ENCODE measurements at regions not wholly inside any gene's neighbourhood (a gene's known extent, or its start where the extent isn't known, plus 50 kb on each side); places are given as distances from the start of the nearest gene placed in this dataset.

DNA sequence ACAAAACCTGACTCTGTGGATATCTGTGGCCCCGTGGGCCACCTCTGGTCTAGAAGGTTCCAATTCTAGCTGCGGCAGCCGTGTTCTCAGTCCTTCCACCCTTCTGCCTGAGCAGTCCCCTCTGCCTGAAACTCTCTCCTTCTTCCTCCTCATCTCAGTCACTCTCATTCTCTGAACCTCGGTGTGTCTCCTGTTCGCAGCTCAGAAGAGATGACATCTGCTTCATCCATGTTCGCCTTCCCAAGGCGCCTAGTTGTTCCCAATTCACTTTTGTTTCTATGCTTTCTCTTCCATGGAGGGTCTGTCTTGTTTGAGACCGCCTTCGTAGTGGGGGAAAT, 95.5 kb downstream of the CEBPB start:
- no peak for DNase-seq (ENCODE audit: low read depth)

DNA sequence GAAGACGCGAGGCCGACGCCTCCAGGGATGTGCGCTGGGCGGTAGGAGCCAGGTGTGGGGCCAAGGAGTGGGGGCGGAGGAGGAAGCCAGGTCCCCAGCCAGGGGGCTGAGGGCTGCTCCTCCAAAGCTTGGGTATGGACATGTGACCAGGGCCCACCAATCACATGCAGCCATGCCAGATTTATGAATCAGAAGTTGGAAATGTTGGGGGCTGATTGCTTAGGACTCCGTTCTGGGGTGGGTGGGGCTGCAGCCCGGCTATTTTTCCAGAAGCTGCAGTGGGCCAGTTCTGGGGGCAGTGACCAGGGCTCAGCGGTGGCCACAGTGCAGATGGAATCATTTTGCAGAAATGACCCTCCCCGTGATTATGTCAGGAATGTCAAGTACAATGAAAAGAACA, 96.0 kb downstream of the CEBPB start:
- DNase-seq (ENCODE audit: low read depth): peak; percentile 73

GRCh38 chr20:50287512-50287911, 96.9 kb downstream of the CEBPB start:
- no peak for DNase-seq (ENCODE audit: low read depth)

GRCh38 chr20:50288128-50288623, 97.5 kb downstream of the CEBPB start:
- no peak for DNase-seq (ENCODE audit: low read depth)

GRCh38 chr20:50289581-50289980, 99.0 kb downstream of the CEBPB start:
- no peak for DNase-seq (ENCODE audit: low read depth)

DNA sequence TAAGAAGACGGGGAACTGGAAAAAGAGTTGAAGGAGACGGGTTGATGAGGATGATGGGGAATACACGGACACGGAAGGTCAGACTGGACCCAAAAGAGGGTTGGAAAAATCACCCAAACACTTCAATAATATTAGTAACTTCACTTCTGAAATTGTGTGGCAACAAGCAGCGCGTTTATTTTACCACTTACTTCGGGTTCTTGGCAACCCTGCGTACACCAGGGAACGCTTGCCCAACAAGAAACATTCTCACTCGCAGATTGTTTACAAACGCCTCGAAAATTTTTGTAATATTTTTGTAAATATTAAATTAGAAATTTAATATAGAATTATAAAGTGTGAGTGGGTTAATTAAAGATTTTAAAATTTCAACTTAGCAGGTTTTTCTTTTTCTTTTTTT, 99.5 kb downstream of the CEBPB start:
- no peak for DNase-seq (ENCODE audit: low read depth)

DNA sequence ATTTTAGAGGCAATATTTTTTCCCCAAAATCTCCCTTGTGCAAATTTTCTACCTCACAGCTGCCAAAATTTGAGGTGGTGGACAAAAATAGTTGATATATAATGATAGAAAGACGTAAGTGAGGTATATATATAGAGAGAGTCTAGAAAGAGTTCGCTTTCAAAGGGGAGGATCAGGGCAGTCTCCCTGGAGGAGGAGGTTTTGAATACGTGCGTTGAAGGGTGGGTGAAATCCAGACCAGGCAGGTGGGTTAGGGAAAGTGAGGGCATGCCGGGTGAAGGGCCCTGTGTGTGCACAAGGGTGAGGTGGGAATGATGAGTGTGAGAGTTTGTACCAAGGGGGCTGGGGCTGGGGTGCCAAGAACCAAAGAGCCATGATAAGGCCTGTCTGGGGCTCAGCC, 100.2 kb downstream of the CEBPB start:
- DNase-seq (ENCODE audit: low read depth): no peak

- DNase-seq (ENCODE audit: low read depth): no peak
These were observed 100.8 kb downstream of the CEBPB start for GRCh38 chr20:50291254-50292078.

DNA sequence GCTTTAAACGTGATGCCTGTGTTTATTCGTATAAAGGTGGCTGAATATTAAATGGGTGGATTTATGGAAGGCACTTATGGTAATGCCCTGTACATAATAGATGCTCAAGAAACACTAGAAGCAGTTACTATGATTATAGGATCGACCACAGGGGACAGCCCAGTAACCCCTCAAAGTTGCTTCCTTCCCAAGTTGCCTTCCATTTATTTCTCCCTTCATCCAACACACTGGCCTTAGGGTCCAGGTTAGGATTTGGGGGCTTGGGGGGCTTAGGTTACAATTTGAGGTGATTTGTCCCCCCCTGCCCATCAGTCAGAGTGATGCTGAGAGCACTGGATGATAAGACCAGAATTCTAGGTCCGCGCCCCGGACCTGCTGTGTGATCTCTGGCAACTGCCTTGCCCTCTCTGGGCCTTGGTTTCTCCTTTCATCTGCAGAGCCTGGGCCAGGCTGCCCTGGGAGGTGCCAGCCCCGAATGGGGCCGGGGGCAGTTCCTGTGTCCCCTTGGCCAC, 101.5 kb downstream of the CEBPB start:
- DNase-seq (ENCODE audit: low read depth): no peak

DNA sequence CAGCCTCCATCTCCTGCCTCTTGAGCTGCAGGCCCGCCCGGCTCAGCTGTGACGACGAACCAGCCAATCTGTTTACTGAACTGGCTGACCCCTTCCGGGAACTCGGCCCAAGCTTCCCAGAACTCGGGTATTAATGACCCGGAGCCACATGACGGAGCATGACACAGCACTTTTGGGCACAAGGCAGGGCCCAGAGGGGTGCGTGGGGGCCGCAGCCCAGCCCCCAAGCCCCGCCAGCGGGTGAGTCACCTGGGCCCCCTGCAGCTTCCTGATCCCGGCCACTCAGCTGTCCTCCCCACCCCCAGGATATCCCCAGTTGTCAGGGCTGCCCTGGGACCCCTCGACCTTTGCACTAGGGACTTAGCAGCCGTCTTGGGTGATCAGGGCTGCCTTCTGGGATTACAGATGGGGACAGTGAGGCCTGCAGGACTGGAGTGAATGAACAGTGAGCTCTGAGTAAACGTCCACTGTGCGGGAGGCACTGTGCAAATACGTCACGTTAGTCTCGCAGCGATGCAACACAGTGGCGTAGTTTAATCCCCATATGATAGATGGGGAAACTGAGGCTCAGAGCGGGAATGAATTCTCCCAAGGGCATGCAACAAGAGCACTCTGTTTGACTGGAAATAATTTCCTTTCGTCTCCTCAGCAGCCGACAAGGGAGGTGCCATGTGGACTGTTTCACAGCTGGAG, 102.1 kb downstream of the CEBPB start:
- DNase-seq (ENCODE audit: low read depth): peak; percentile 92

- no peak for DNase-seq (ENCODE audit: low read depth)
These were observed 102.9 kb downstream of the CEBPB start for GRCh38 chr20:50293284-50294139.

DNA sequence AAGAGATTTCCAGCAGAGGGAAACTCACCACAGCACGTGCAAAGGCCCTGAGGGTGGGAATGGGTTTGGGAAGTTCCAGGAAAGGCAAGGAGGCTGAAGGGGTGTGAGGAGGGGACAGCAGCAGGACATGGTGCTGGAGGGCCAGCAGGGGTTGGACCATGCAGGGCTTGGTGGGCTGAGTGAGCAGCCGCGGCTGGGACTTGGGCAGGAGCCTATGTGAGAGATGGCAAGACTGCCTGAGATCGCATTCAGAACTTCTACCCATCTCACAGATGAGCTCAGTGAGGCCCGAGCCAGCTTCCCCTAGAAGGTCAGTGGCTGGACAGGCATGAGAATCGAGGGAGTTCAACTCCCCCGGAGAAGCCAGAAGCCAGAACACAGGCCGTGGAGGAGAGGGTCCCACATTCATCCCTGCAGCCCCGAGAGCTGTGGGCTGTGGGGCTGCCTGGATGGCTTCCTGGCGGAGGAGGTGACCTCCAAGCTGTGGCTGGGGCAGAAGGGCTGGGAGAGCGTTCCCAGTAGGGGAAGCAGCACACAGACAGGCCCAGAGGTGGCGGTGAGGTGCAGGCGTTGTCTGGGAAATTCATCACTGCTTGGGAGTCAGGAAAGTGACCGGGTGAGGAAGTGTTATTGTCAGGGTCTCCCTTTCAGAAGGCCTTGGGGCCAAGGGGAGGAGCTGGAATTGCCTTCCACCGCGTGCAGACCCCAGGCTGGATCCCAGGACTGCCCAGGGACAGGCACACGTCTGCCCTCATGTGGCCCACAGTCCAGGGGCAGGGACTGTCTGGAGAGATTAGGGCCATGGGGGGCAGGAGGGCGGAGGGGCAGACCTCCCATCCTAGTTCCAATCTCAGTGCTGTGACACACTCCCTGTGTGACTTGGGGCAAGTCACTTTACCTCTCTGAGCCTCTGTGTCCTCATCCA, 103.8 kb downstream of the CEBPB start:
- no peak for DNase-seq (ENCODE audit: low read depth)

DNA sequence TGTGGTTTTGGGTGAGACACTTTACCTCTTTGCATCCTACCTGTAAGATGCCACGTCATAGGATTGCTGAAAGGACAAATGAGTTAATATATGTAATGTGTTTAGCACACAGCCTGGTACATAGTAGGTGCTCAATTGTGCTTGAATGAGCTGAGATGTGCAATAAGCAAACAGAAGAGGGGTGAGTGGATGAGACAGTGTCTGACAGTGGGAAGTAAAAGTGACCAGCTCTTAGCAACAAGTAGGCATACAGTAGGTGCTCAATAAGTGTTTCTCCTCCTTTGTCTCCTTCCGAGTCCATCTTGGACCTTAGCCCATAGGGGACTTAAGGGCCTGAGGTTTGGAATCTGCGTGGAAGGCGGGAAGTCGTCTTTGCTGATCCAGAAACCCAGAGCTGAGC, 104.7 kb downstream of the CEBPB start:
- DNase-seq (ENCODE audit: low read depth): no peak

GRCh38 chr20:50295762-50296449, 105.3 kb downstream of the CEBPB start:
- DNase-seq (ENCODE audit: low read depth): no peak

GRCh38 chr20:50296450-50297375, 106.1 kb downstream of the CEBPB start:
- DNase-seq (ENCODE audit: low read depth): no peak

- no peak for DNase-seq (ENCODE audit: low read depth)
These were observed 107.1 kb downstream of the CEBPB start for GRCh38 chr20:50297498-50298376.

DNA sequence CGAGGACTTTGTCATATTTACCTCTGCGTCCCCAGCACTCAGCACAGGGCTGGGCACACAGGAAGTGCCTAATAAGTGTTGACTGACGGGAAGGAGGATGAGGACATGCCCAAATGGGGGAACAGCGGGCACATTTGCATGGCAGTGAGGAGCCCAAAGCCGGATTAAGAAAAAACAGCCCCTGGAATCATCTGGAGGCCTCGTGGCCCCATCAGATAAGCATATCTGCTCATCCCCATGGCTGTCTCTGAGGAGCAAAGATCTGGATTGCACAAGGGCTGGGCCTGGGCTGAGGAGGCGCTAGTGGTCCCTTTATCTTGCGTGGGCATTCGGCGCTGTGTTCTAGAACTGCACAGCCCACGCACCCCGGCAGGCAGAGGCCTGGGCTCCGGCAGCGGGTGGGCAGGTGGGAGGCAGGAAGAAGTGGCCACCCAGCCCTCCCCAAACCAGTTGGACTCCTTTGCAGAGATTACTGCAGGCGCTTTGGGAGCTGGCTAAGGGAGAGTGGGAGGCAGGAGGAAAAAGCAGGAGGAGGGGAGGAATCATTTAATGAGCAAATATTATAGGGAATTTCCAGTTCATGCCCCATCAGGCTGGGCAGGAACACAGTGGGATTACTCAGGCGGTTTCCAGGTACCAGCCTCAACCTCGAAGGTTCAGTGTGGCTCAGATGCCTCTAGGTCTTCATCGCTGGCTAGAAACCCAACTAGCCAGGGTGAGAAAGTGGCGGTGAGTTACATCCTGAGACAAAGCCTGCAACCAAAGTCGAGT, 108.1 kb downstream of the CEBPB start:
- peak; percentile 83 for DNase-seq (ENCODE audit: low read depth)

DNA sequence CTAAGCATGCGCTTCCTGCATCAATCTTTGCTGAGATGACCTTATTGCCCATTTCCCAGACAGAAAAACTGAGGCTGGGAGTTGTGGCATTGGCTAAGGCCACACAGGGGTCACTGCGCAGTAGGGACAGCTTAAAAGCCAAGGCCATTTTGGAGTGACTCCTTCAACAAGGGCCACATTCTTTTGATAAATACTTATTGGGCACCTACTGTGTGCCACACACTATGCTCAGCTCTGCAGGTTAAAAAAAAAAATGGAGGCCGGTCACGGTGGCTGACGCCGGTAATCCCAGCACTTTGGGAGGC, 108.6 kb downstream of the CEBPB start:
- no peak for DNase-seq (ENCODE audit: low read depth)
